ENCODE measurements at regions not wholly inside any gene's neighbourhood (a gene's known extent, or its start where the extent isn't known, plus 50 kb on each side); places are given as distances from the start of the nearest gene placed in this dataset.

- TF ChIP-seq, protein P1, sequence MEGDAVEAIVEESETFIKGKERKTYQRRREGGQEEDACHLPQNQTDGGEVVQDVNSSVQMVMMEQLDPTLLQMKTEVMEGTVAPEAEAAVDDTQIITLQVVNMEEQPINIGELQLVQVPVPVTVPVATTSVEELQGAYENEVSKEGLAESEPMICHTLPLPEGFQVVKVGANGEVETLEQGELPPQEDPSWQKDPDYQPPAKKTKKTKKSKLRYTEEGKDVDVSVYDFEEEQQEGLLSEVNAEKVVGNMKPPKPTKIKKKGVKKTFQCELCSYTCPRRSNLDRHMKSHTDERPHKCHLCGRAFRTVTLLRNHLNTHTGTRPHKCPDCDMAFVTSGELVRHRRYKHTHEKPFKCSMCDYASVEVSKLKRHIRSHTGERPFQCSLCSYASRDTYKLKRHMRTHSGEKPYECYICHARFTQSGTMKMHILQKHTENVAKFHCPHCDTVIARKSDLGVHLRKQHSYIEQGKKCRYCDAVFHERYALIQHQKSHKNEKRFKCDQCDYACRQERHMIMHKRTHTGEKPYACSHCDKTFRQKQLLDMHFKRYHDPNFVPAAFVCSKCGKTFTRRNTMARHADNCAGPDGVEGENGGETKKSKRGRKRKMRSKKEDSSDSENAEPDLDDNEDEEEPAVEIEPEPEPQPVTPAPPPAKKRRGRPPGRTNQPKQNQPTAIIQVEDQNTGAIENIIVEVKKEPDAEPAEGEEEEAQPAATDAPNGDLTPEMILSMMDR (IDR thresholded peaks at IDR 0.05) = no peak
- no peak for TF ChIP-seq POLR2A (IDR thresholded peaks at IDR 0.05)
These were observed 243.3 kb downstream of the ACTL7B start for GRCh38 chr9:108612513-108612912.

All from right lobe of liver (tissue), 4 donors.